ENCODE measurements at regions not wholly inside any gene's neighbourhood (a gene's known extent, or its start where the extent isn't known, plus 50 kb on each side); places are given as distances from the start of the nearest gene placed in this dataset.

- no peak for TF ChIP-seq EZH2 (IDR thresholded peaks at IDR 0.05)
- TF ChIP-seq CTCF (IDR thresholded peaks at IDR 0.05), result no peak
These were observed 104.7 kb downstream of the RIPK4 start for GRCh38 chr21:41662161-41662560.

All from neural progenitor cell (in vitro differentiated cells).